Left lung (tissue), 4 donors: ENCODE measurements at regions not wholly inside any gene's neighbourhood (a gene's known extent, or its start where the extent isn't known, plus 50 kb on each side); places are given as distances from the start of the nearest gene placed in this dataset.

Source experiments
- ATAC-seq: fragments of 200-7000 bp; cut with Tn5 transposase; one replicate; pipeline ENCODE4 v1.9.1; 2020; ENCODE audit warnings: moderate library complexity
- DNase-seq, 4 donors: peaks; one replicate each; pipeline ENCODE4 v3.0.0-alpha.2; 2013 to 2020
- H3K27ac ChIP-seq, 2 donors: fragments of 200-600 bp; sonication (generic) in 1 of 2; one replicate each; pipeline versions ENCODE4 v1.5.0 to v1.8.0; 2020 to 2021
- H3K27me3 ChIP-seq, 2 donors: fragments of 200-600 bp; sonication (generic) in 1 of 2; one replicate each; pipeline versions ENCODE4 v1.5.0 to v1.8.0; 2020 to 2021
- H3K36me3 ChIP-seq, 2 donors: fragments of 200-600 bp; sonication (generic) in 1 of 2; one replicate each; pipeline versions ENCODE4 v1.5.0 to v1.8.0; 2020 to 2021
- H3K4me1 ChIP-seq, 2 donors: fragments of 200-600 bp; one replicate each; pipeline ENCODE4 v1.8.0; 2021
- H3K4me3 ChIP-seq, 2 donors: fragments of 200-600 bp; sonication (generic) in 1 of 2; one replicate each; pipeline versions ENCODE4 v1.5.0 to v1.8.0; 2020 to 2021; ENCODE audit warnings: mild to moderate bottlenecking in 1 of 2
- H3K9me3 ChIP-seq, 2 donors: fragments of 200-600 bp; sonication (generic) in 1 of 2; one replicate each; pipeline versions ENCODE4 v1.5.0 to v1.8.0; 2020 to 2021
- CTCF ChIP-seq, 2 donors: fragments of 200-600 bp; sonication (generic) in 1 of 2; IDR thresholded peaks; one replicate each; pipeline versions ENCODE4 v1.5.0 to v1.8.0; 2021; ENCODE audit warnings: antibody characterized with exemption in 2 of 2
- intact Hi-C, 2 donors: fragments of 100-400 bp; cut with DNase I; formaldehyde crosslinking; loops; one replicate each; pipeline versions ENCODE4 v1.11.2 to v1.14.2; 2022
- donor health status: DM: no; HTN: yes; CAD: no.
- donor health status: DM: no; HTN: no; CAD: no.

- DNase-seq (no peak), ATAC-seq (no peak)
- no peaks in the 10 kb centered on the region for H3K27me3 ChIP-seq
- TF ChIP-seq CTCF (IDR thresholded peaks at IDR 0.05) = no peak
- H3K36me3 ChIP-seq = no peaks in the 10 kb centered on the region
- no peak overlapping the region for H3K4me3 ChIP-seq
- H3K4me1 ChIP-seq = no peaks in the 10 kb centered on the region
- intact Hi-C loops = no loop called here
- H3K27ac ChIP-seq = no peak overlapping the region
- H3K9me3 ChIP-seq = no peaks in the 10 kb centered on the region
Observed at GRCh38 chr3:94179059-94179458, 116.2 kb downstream of the NSUN3 start.

GRCh38 chr3:94183551-94183950 lies 120.7 kb downstream of the NSUN3 start:
- DNase-seq (no peak), ATAC-seq (no peak)
- no peaks in the 10 kb centered on the region for H3K4me1 ChIP-seq
- no peaks in the 10 kb centered on the region for H3K9me3 ChIP-seq
- H3K4me3 ChIP-seq = no peak overlapping the region
- intact Hi-C loops = no loop called here
- TF ChIP-seq CTCF (IDR thresholded peaks at IDR 0.05) = no peak
- H3K36me3 ChIP-seq = no peaks in the 10 kb centered on the region
- H3K27ac ChIP-seq = no peak overlapping the region
- H3K27me3 ChIP-seq = no peaks in the 10 kb centered on the region

- TF ChIP-seq CTCF (IDR thresholded peaks at IDR 0.05) = no peak
- Histone ChIP-seq H3K9me3 (no peaks in the 10 kb centered on the region), H3K27me3 (no peaks in the 10 kb centered on the region), H3K4me1 (no peaks in the 10 kb centered on the region), H3K4me3 (no peak overlapping the region), H3K27ac (no peak overlapping the region), H3K36me3 (no peaks in the 10 kb centered on the region)
- intact Hi-C loops = no loop called here
- ATAC-seq (no peak), DNase-seq (no peak)
Observed at GRCh38 chr3:94184781-94185180, 121.9 kb downstream of the NSUN3 start.

- H3K36me3 ChIP-seq = no peaks in the 10 kb centered on the region
- DNase-seq = no peak
- intact Hi-C loops = no loop called here
- no peaks in the 10 kb centered on the region for H3K9me3 ChIP-seq
- no peak for TF ChIP-seq CTCF (IDR thresholded peaks at IDR 0.05)
- H3K27ac ChIP-seq = no peak overlapping the region
- no peak overlapping the region for H3K4me3 ChIP-seq
- no peaks in the 10 kb centered on the region for H3K4me1 ChIP-seq
- no peak for ATAC-seq
- H3K27me3 ChIP-seq = no peaks in the 10 kb centered on the region
Observed at GRCh38 chr3:94185753-94186152, 122.9 kb downstream of the NSUN3 start.

GRCh38 chr3:94187697-94188096 lies 124.8 kb downstream of the NSUN3 start:
- DNase-seq (no peak), ATAC-seq (no peak)
- H3K4me3 ChIP-seq = no peak overlapping the region
- H3K27ac ChIP-seq = no peak overlapping the region
- no peaks in the 10 kb centered on the region for H3K9me3 ChIP-seq
- no peak for TF ChIP-seq CTCF (IDR thresholded peaks at IDR 0.05)
- intact Hi-C loops = no loop called here
- H3K4me1 ChIP-seq = no peaks in the 10 kb centered on the region
- H3K27me3 ChIP-seq = no peaks in the 10 kb centered on the region
- no peaks in the 10 kb centered on the region for H3K36me3 ChIP-seq
